ENCODE measurements at regions not wholly inside any gene's neighbourhood (a gene's known extent, or its start where the extent isn't known, plus 50 kb on each side); places are given as distances from the start of the nearest gene placed in this dataset.

GRCh38 chr12:20259786-20260185 lies 108.6 kb upstream of the PDE3A start:
- WGBS, 2 donors, result 88 to 92% methylated on average over 2 of the region's 2 CpGs

DNA sequence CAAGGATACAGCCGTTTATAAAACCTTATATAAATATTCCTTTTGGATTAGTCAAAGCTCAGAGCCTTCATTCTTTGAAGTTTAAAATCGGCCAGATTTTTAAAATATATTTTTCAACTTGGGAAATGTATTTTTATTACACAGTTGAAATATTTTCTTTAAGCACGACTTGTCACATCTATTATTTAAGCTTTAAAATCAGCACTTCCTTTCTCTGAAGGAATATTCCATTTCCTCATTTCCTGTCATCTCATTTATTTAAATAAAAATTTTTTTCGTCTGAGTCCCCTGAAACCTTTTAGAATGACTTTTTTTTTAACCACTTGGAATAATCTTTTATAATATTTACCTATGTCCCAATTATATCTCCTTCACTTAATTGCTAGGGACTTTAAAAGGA lies 107.5 kb upstream of the PDE3A start:
- DNase-seq, result no peak
- Histone ChIP-seq H3K27ac (no peak overlapping the region), H3K36me3 (no peaks in the 10 kb centered on the region), H3K4me1 (peaks cover 0 to 5% (median 2%) of the 10 kb centered on the region in 4 donors), H3K4me3 (no peak overlapping the region), H3K27me3 (no peaks in the 10 kb centered on the region), H3K9me3 (no peaks in the 10 kb centered on the region)
- intact Hi-C loops (cut with DNase I), result loop anchor here (10.0 kb wide), 1 partner anchor 116 kb away; no protein-coding TSS in a partner anchor
- TF ChIP-seq POLR2AphosphoS5 (IDR thresholded peaks at IDR 0.05), result no peak
- TF ChIP-seq EP300 (IDR thresholded peaks at IDR 0.05), result no peak
- TF ChIP-seq, protein P1, sequence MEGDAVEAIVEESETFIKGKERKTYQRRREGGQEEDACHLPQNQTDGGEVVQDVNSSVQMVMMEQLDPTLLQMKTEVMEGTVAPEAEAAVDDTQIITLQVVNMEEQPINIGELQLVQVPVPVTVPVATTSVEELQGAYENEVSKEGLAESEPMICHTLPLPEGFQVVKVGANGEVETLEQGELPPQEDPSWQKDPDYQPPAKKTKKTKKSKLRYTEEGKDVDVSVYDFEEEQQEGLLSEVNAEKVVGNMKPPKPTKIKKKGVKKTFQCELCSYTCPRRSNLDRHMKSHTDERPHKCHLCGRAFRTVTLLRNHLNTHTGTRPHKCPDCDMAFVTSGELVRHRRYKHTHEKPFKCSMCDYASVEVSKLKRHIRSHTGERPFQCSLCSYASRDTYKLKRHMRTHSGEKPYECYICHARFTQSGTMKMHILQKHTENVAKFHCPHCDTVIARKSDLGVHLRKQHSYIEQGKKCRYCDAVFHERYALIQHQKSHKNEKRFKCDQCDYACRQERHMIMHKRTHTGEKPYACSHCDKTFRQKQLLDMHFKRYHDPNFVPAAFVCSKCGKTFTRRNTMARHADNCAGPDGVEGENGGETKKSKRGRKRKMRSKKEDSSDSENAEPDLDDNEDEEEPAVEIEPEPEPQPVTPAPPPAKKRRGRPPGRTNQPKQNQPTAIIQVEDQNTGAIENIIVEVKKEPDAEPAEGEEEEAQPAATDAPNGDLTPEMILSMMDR (IDR thresholded peaks at IDR 0.05), result no peak
- 63 to 71% methylated on average over 4 of the region's 4 CpGs for WGBS, 2 donors

More at GRCh38 chr12:20259786-20260185, 108.6 kb upstream of the PDE3A start:
- H3K27ac ChIP-seq, result no peak overlapping the region
- no peaks in the 10 kb centered on the region for H3K36me3 ChIP-seq
- TF ChIP-seq POLR2A (IDR thresholded peaks at IDR 0.05) (no peak), EP300 (IDR thresholded peaks at IDR 0.05) (no peak)
- TF ChIP-seq, protein P1 (IDR thresholded peaks at IDR 0.05), result no peak
- intact Hi-C loops (cut with DNase I), result loop anchor here (10.0 kb wide), 1 partner anchor 115 kb away; no protein-coding TSS in a partner anchor
- H3K9me3 ChIP-seq, result no peaks in the 10 kb centered on the region
- no peaks in the 10 kb centered on the region for H3K27me3 ChIP-seq
- peaks cover 0 to 16% (median 2%) of the 10 kb centered on the region in 4 donors for H3K4me1 ChIP-seq
- no peak for DNase-seq
- no peak overlapping the region for H3K4me3 ChIP-seq

DNA sequence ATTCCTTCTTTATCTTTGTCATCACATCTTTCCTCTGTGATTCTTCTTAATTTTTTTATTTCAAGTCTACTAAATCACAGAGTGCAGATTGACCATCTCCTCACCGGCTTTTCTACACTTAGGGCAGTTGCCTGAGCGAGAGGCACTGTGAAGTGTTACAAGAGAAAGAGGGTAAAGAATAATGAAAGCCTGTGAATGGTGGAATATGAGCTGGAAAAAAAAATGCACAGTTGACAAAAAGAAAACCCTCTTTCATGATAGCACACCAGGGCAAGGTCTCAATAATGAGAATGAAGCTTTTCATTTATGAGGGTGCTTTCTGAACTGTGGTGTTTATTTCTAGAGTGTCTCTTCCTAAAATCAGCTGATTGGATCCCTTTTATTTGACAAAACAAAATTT lies 106.2 kb upstream of the PDE3A start:
- WGBS, 2 donors, result 88 to 93% methylated on average over 2 of the region's 2 CpGs
- Histone ChIP-seq H3K4me3 (no peak overlapping the region), H3K27ac (no peak overlapping the region), H3K9me3 (no peaks in the 10 kb centered on the region), H3K36me3 (no peaks in the 10 kb centered on the region), H3K4me1 (peaks cover 0 to 5% (median 2%) of the 10 kb centered on the region in 4 donors), H3K27me3 (no peaks in the 10 kb centered on the region)
- DNase-seq, result no peak
- intact Hi-C loops (cut with DNase I), result loop anchor here (10.0 kb wide), 1 partner anchor 117 kb away; no protein-coding TSS in a partner anchor
- TF ChIP-seq POLR2AphosphoS5 (IDR thresholded peaks at IDR 0.05) (no peak), EP300 (IDR thresholded peaks at IDR 0.05) (no peak)

- H3K36me3 ChIP-seq, result no peaks in the 10 kb centered on the region
- H3K27ac ChIP-seq, result no peak overlapping the region
- H3K4me1 ChIP-seq, result peaks cover 0 to 8% (median 5%) of the 10 kb centered on the region in 4 donors
- intact Hi-C loops (cut with DNase I), result loop anchor here (10.0 kb wide), 1 partner anchor 119 kb away; no protein-coding TSS in a partner anchor
- TF ChIP-seq EP300 (IDR thresholded peaks at IDR 0.05) (no peak), POLR2AphosphoS5 (IDR thresholded peaks at IDR 0.05) (no peak), POLR2A (IDR thresholded peaks at IDR 0.05) (no peak)
- TF ChIP-seq, protein P1 (IDR thresholded peaks at IDR 0.05), result no peak
- 96% methylated on average over 2 of the region's 2 CpGs for WGBS, 2 donors
- no peaks in the 10 kb centered on the region for H3K9me3 ChIP-seq
- no peak overlapping the region for H3K4me3 ChIP-seq
- DNase-seq, result no peak
- no peaks in the 10 kb centered on the region for H3K27me3 ChIP-seq
These were observed 104.3 kb upstream of the PDE3A start for GRCh38 chr12:20264026-20264425.

DNA sequence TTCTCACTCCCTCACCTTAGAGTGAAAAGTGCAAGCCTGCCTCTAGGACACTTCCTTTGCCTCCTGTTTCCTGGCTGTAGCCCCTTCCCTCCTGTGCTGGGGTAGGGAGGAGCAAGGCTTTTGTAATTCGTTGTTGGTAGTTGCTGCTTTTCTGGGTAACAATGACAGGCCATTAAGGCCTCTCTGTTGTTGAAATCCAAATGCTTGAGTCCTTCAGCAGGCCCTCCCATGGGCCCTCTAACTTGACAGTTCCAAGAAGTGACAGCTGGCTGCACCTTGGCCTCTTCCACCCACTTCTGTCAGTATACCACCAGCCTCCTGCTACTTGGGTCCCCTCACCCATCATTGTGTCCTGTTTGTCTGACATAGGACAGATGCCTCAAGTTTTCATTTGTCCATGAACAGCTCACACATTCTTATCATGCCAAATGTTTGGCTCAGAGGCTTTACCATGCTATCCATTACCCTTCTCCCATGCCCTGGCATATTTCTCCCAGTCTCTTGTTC lies 103.7 kb upstream of the PDE3A start:
- no peaks in the 10 kb centered on the region for H3K9me3 ChIP-seq
- no peak overlapping the region for H3K4me3 ChIP-seq
- intact Hi-C loops (cut with DNase I), result loop anchor here (10.0 kb wide), 1 partner anchor 120 kb away; no protein-coding TSS in a partner anchor
- WGBS, 2 donors, result 65 to 82% methylated on average over 1 of the region's 1 CpG
- H3K36me3 ChIP-seq, result no peaks in the 10 kb centered on the region
- H3K4me1 ChIP-seq, result peaks cover 0 to 15% (median 8%) of the 10 kb centered on the region in 4 donors
- H3K27ac ChIP-seq, result no peak overlapping the region
- TF ChIP-seq, protein P1 (IDR thresholded peaks at IDR 0.05), result no peak
- TF ChIP-seq EP300 (IDR thresholded peaks at IDR 0.05), result no peak
- TF ChIP-seq POLR2AphosphoS5 (IDR thresholded peaks at IDR 0.05), result no peak
- no peak for TF ChIP-seq POLR2A (IDR thresholded peaks at IDR 0.05)
- H3K27me3 ChIP-seq, result no peaks in the 10 kb centered on the region
- DNase-seq, result no peak

Measured in sigmoid colon (tissue), 6 donors.